KG1 (cell line): ENCODE measurements at regions not wholly inside any gene's neighbourhood (a gene's known extent, or its start where the extent isn't known, plus 50 kb on each side); places are given as distances from the start of the nearest gene placed in this dataset.

ENCODE experiments used
- DNase-seq: peaks from one replicate; lab custom pipeline; 2025; lab: John Stamatoyannopoulos, UW

DNA sequence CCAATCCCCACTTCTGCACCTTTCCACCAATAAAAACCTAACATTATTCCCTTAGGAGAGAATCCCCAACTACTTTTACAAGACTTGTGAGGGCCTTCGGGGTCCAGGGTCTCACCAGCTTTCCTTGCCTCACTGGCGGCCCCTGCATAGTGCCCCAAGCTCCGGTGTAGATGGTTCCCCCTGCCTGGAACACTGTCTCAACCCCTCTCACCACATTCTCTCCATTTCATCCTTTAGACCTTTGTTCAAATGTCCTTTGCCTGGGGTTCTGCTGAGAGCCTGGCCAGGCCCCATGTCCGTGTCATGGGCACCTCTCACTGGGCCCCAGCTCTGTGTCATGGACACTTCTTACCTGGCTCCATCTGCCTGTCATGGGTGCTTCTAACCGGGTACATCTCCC is 64.5 kb upstream of the SORCS3 start:
- no peak for DNase-seq

DNA sequence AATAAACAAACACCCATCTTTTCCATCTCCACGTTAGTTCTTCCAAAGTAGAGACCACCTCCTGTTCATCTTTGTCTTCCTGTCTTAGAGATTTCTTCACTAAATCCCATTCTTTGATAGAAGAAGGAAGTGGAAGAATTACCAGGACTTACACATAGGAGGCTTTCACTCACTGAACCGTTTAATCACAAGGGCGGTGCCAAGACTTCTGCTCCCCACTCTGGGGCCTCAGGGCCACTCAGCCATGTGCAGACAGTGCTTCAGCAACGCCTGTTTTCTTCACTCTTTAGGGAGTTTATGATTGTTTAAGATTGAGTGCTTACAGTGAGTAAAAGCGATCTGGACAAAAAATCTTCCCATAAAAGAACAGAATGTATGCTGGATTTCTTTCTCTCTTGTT is 63.9 kb upstream of the SORCS3 start:
- DNase-seq, result no peak

GRCh38 chr10:104577861-104578521 is 63.1 kb upstream of the SORCS3 start:
- DNase-seq, result no peak

- no peak for DNase-seq
These were observed 62.4 kb upstream of the SORCS3 start for GRCh38 chr10:104578671-104579070.

- no peak for DNase-seq
These were observed 62.0 kb upstream of the SORCS3 start for GRCh38 chr10:104579136-104579535.

- DNase-seq, result no peak
These were observed 60.8 kb upstream of the SORCS3 start for GRCh38 chr10:104580321-104580720.

DNA sequence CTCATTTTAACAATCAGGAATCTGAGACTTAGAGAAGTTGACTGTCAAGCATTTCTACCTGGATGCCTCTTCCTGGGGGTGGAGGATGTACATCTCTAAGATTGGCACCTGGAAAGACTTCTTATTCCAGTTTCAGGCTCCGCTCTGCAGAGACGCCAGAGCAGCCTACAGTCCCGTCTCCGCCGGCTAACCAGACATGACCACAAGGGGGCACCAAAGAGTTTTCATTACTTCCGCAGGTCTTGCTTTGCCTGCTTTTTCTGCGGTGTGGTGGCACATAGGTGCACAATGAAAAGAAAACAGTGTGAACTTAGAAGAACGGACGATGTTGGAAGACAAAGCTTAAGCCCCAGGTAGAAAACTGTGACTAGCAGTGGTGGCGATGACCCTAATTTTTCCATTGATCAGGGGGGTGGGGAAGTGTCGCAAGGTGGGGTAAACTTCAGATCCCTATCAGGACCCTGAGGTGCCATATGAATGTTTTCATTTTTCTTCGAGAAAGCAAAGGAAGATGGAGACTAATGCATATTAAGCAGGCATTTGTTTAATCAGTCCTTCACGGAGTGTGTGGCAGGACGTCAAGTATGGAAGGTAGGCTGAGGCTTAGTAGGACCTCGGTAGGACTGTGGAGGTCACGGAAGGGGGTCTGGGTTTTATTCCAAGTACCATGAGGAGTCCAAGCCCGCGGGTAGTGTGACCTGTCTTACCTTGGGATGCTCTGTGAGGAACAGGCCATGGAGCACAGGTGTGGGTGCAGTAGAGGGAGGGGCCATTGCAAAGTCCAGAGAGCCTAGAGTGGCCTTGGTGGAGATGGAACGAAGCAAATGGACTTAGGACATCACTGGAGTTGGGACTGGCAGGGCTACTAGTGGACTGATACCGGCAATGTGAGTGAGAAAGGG is 60.1 kb upstream of the SORCS3 start:
- DNase-seq, result peak; percentile 25

DNA sequence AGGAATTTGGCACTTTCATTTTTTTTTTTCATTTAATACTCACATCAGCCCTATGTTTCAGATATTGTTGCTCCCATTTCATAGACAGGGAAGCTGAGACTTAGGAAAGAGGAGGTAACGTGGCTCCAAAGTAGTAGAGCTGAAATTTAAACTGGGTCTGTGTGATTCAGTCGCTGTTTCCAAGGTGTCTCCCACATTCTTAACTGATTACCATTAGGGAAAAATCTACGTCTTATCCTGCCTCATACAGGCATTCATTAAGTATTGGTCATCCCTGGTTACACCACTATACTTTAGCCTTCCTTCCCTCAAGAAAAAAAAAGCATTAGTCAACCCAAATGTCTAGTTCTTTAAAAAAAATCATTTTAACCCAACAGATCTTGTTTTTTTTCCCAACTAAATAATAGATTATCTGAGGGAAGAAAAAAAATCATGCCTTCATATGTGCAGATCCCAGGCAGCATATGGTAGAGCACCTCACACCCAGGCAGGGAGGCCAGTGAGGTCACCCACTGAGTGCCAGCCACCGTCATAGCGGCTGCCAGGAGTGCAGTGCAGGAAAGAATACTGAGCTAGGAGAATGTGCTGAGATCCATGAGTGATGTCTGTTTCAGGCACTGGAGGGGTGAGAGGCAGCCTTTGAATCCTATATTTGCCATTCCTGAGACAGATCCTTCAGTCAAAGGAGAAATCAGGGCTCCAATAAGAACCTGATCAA is 59.0 kb upstream of the SORCS3 start:
- no peak for DNase-seq

DNA sequence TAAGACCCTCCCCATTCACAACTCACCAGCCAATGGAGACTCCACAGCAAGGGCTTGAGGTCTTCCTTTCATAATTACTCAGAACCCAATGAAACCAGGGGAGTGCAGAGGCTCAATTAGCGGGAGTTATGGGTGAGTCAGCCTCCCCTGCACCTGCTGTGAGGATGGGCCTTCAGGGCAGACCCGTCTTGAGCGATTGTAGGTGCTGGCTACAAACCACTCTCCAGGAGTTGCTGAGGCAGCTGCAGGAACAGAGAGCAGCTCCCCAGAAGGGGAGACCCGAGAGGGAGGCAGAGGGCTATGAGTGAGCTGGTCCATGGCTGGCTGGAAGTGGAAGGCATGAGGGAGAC is 58.5 kb upstream of the SORCS3 start:
- DNase-seq, result no peak

DNA sequence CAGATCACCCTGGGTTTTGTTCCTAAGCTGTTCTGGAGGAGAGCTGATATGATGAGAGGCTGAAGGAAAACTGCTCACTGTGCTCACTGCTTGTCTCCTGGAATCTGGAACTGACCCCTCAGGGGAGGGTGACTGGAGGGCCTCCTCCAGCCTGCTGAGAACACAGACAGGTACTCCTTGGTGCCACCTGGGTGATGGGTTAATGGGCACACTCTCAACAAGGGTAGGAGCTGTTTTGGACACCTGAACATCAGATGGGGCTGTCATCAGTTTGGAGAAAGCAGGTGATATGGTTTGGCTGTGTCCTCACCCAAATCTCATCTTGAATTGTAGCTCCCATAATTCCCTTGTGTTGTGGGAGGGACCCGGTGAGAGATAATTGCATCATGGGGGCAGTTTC is 58.1 kb upstream of the SORCS3 start:
- no peak for DNase-seq

DNA sequence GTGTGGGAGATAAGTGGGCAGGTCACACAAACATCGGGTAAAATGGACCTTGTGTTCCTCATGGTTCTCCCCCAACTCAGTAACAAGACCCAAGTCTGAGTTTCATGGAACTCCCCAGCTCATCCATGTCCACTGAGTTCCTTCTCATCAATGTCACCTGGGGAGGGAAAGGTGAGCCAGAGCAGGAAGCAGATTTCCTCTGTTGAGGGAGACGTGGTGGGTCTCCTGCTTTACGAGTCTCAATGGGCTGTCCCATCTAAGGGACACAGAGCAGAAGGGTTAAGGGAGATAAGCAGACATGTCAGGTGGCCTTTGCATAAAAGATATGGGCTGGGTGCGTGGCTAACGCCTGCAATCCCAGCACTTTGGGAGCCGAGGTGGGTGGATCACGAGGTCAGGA is 56.5 kb upstream of the SORCS3 start:
- DNase-seq, result no peak

- DNase-seq, result no peak
These were observed 53.3 kb upstream of the SORCS3 start for GRCh38 chr10:104587751-104588150.

DNA sequence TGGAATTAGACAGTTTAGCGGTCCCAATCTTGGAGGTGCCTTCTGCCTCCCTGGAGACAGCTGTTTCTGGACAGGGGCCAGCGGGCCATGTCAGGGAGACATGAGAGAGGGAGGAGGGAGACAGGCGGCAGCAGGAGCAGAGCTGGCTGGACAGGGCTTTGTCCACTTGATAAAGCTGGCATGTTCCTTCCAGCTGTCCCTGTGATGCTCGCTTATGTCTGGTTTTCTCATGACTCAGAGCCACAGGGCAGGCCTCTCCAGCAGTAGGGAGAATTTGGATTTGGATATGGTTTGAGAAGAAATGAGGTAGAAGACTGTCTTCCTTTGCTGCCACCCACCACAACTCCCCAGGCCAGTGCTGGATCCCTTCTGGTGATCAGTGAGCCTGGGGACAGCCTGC is 51.7 kb upstream of the SORCS3 start:
- DNase-seq, result no peak

DNA sequence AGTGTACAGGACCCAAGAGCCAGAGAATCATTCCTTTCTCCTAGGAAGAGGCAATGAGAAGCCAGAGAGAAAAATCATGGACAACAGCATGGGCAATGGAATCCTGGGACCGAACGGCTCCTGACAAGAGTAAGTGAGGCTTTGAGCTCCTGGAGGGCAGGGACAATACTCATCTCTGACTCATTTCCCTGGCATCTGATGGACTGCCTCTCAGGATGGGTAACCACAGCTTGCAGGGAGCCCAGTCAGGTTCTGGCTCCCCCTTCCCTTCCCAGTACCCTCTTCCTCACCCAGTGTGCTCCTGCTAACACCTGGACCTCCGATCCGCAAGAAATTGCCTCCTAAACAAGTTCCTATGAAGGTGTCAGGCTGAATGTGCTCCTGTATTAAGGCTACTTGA is 51.2 kb upstream of the SORCS3 start:
- no peak for DNase-seq
